ENCODE measurements at regions not wholly inside any gene's neighbourhood (a gene's known extent, or its start where the extent isn't known, plus 50 kb on each side); places are given as distances from the start of the nearest gene placed in this dataset.

- no peaks in the 10 kb centered on the region for H3K9me3 ChIP-seq (replicated peaks; ENCODE audit: low read length)
Measured at GRCh38 chr7:47672977-47673381, 91.1 kb upstream of the TNS3 start.

GRCh38 chr7:47672271-47672791 lies 90.4 kb upstream of the TNS3 start:
- Histone ChIP-seq H3K27me3 (ENCODE audit: control insufficient read depth, insufficient read depth, low read length) (no peaks in the 10 kb centered on the region), H3K9ac (ENCODE audit: low read depth, low read length) (no peak overlapping the region), H3K36me3 (ENCODE audit: insufficient read depth, low read length) (no peaks in the 10 kb centered on the region), H3K4me3 (ENCODE audit: low read length) (no peak overlapping the region), H3K4me2 (ENCODE audit: low read length) (no peak overlapping the region), H3K9me3 (replicated peaks; ENCODE audit: low read length) (no peaks in the 10 kb centered on the region), H3K4me1 (ENCODE audit: control insufficient read depth, insufficient read depth, low read length) (peaks cover 16% of the 10 kb centered on the region)

More at GRCh38 chr7:47672977-47673381, 91.1 kb upstream of the TNS3 start:
- Histone ChIP-seq H3K4me3 (ENCODE audit: low read length) (no peak overlapping the region), H3K27me3 (ENCODE audit: control insufficient read depth, insufficient read depth, low read length) (no peaks in the 10 kb centered on the region), H3K9ac (ENCODE audit: low read depth, low read length) (no peak overlapping the region), H3K4me2 (ENCODE audit: low read length) (no peak overlapping the region), H3K4me1 (ENCODE audit: control insufficient read depth, insufficient read depth, low read length) (peaks cover 14% of the 10 kb centered on the region), H3K36me3 (ENCODE audit: insufficient read depth, low read length) (no peaks in the 10 kb centered on the region)

GRCh38 chr7:47671358-47671757 lies 89.4 kb upstream of the TNS3 start:
- Histone ChIP-seq H3K9me3 (replicated peaks; ENCODE audit: low read length) (no peaks in the 10 kb centered on the region), H3K4me1 (ENCODE audit: control insufficient read depth, insufficient read depth, low read length) (peaks cover 26% of the 10 kb centered on the region), H3K4me3 (ENCODE audit: low read length) (no peak overlapping the region), H3K27me3 (ENCODE audit: control insufficient read depth, insufficient read depth, low read length) (no peaks in the 10 kb centered on the region), H3K4me2 (ENCODE audit: low read length) (no peak overlapping the region), H3K36me3 (ENCODE audit: insufficient read depth, low read length) (no peaks in the 10 kb centered on the region), H3K9ac (ENCODE audit: low read depth, low read length) (no peak overlapping the region)

GRCh38 chr7:47670729-47671128 lies 88.8 kb upstream of the TNS3 start:
- Histone ChIP-seq H3K4me3 (ENCODE audit: low read length) (no peak overlapping the region), H3K9ac (ENCODE audit: low read depth, low read length) (no peak overlapping the region), H3K36me3 (ENCODE audit: insufficient read depth, low read length) (no peaks in the 10 kb centered on the region), H3K4me2 (ENCODE audit: low read length) (no peak overlapping the region), H3K4me1 (ENCODE audit: control insufficient read depth, insufficient read depth, low read length) (peaks cover 32% of the 10 kb centered on the region), H3K27me3 (ENCODE audit: control insufficient read depth, insufficient read depth, low read length) (no peaks in the 10 kb centered on the region), H3K9me3 (replicated peaks; ENCODE audit: low read length) (no peaks in the 10 kb centered on the region)

GRCh38 chr7:47669901-47670384 lies 88.0 kb upstream of the TNS3 start:
- Histone ChIP-seq H3K36me3 (ENCODE audit: insufficient read depth, low read length) (no peaks in the 10 kb centered on the region), H3K4me2 (ENCODE audit: low read length) (peak overlapping the region; percentile 58), H3K9ac (ENCODE audit: low read depth, low read length) (peak overlapping the region; percentile 66), H3K9me3 (replicated peaks; ENCODE audit: low read length) (no peaks in the 10 kb centered on the region), H3K4me1 (ENCODE audit: control insufficient read depth, insufficient read depth, low read length) (peaks cover 33% of the 10 kb centered on the region), H3K27me3 (ENCODE audit: control insufficient read depth, insufficient read depth, low read length) (no peaks in the 10 kb centered on the region), H3K4me3 (ENCODE audit: low read length) (no peak overlapping the region)

- peaks cover 33% of the 10 kb centered on the region for H3K4me1 ChIP-seq (ENCODE audit: control insufficient read depth, insufficient read depth, low read length)
- H3K4me3 ChIP-seq (ENCODE audit: low read length), result peak overlapping the region; percentile 19
- H3K9ac ChIP-seq (ENCODE audit: low read depth, low read length), result peak overlapping the region; percentile 66
- no peaks in the 10 kb centered on the region for H3K9me3 ChIP-seq (replicated peaks; ENCODE audit: low read length)
- H3K36me3 ChIP-seq (ENCODE audit: insufficient read depth, low read length), result no peaks in the 10 kb centered on the region
- peak overlapping the region; percentile 58 for H3K4me2 ChIP-seq (ENCODE audit: low read length)
- H3K27me3 ChIP-seq (ENCODE audit: control insufficient read depth, insufficient read depth, low read length), result no peaks in the 10 kb centered on the region
Measured at GRCh38 chr7:47669178-47669891, 87.4 kb upstream of the TNS3 start.

GRCh38 chr7:47666164-47666862 lies 84.4 kb upstream of the TNS3 start:
- Histone ChIP-seq H3K4me2 (ENCODE audit: low read length) (no peak overlapping the region), H3K27me3 (ENCODE audit: control insufficient read depth, insufficient read depth, low read length) (no peaks in the 10 kb centered on the region), H3K9me3 (replicated peaks; ENCODE audit: low read length) (no peaks in the 10 kb centered on the region), H3K4me1 (ENCODE audit: control insufficient read depth, insufficient read depth, low read length) (peaks cover 33% of the 10 kb centered on the region), H3K9ac (ENCODE audit: low read depth, low read length) (peak overlapping the region; percentile 47), H3K36me3 (ENCODE audit: insufficient read depth, low read length) (no peaks in the 10 kb centered on the region), H3K4me3 (ENCODE audit: low read length) (no peak overlapping the region)

GRCh38 chr7:47664650-47665195 lies 82.8 kb upstream of the TNS3 start:
- H3K27me3 ChIP-seq (ENCODE audit: control insufficient read depth, insufficient read depth, low read length), result no peaks in the 10 kb centered on the region
- H3K36me3 ChIP-seq (ENCODE audit: insufficient read depth, low read length), result no peaks in the 10 kb centered on the region
- H3K4me3 ChIP-seq (ENCODE audit: low read length), result no peak overlapping the region
- no peaks in the 10 kb centered on the region for H3K9me3 ChIP-seq (replicated peaks; ENCODE audit: low read length)
- no peak overlapping the region for H3K9ac ChIP-seq (ENCODE audit: low read depth, low read length)
- peaks cover 27% of the 10 kb centered on the region for H3K4me1 ChIP-seq (ENCODE audit: control insufficient read depth, insufficient read depth, low read length)
- H3K4me2 ChIP-seq (ENCODE audit: low read length), result no peak overlapping the region

- Histone ChIP-seq H3K27me3 (ENCODE audit: control insufficient read depth, insufficient read depth, low read length) (no peaks in the 10 kb centered on the region), H3K36me3 (ENCODE audit: insufficient read depth, low read length) (no peaks in the 10 kb centered on the region), H3K9ac (ENCODE audit: low read depth, low read length) (no peak overlapping the region), H3K4me1 (ENCODE audit: control insufficient read depth, insufficient read depth, low read length) (peaks cover 18% of the 10 kb centered on the region), H3K4me2 (ENCODE audit: low read length) (no peak overlapping the region), H3K4me3 (ENCODE audit: low read length) (no peak overlapping the region), H3K9me3 (replicated peaks; ENCODE audit: low read length) (no peaks in the 10 kb centered on the region)
Measured at GRCh38 chr7:47663851-47664250, 81.9 kb upstream of the TNS3 start.

GRCh38 chr7:47663213-47663612 lies 81.3 kb upstream of the TNS3 start:
- H3K27me3 ChIP-seq (ENCODE audit: control insufficient read depth, insufficient read depth, low read length), result no peaks in the 10 kb centered on the region
- H3K4me2 ChIP-seq (ENCODE audit: low read length), result no peak overlapping the region
- H3K4me3 ChIP-seq (ENCODE audit: low read length), result no peak overlapping the region
- no peak overlapping the region for H3K9ac ChIP-seq (ENCODE audit: low read depth, low read length)
- no peaks in the 10 kb centered on the region for H3K36me3 ChIP-seq (ENCODE audit: insufficient read depth, low read length)
- H3K9me3 ChIP-seq (replicated peaks; ENCODE audit: low read length), result no peaks in the 10 kb centered on the region
- H3K4me1 ChIP-seq (ENCODE audit: control insufficient read depth, insufficient read depth, low read length), result peaks cover 18% of the 10 kb centered on the region

GRCh38 chr7:47661051-47661714 lies 79.3 kb upstream of the TNS3 start:
- H3K27me3 ChIP-seq (ENCODE audit: control insufficient read depth, insufficient read depth, low read length), result no peaks in the 10 kb centered on the region
- no peaks in the 10 kb centered on the region for H3K9me3 ChIP-seq (replicated peaks; ENCODE audit: low read length)
- no peak overlapping the region for H3K4me2 ChIP-seq (ENCODE audit: low read length)
- H3K9ac ChIP-seq (ENCODE audit: low read depth, low read length), result no peak overlapping the region
- no peaks in the 10 kb centered on the region for H3K36me3 ChIP-seq (ENCODE audit: insufficient read depth, low read length)
- H3K4me3 ChIP-seq (ENCODE audit: low read length), result no peak overlapping the region
- peaks cover 5% of the 10 kb centered on the region for H3K4me1 ChIP-seq (ENCODE audit: control insufficient read depth, insufficient read depth, low read length)
